ENCODE measurements at regions not wholly inside any gene's neighbourhood (a gene's known extent, or its start where the extent isn't known, plus 50 kb on each side); places are given as distances from the start of the nearest gene placed in this dataset.

GRCh38 chr18:51734576-51734975 is 537.1 kb upstream of the MEX3C start:
- FAIRE-seq: no peak

GRCh38 chr18:51739044-51739666 is 541.7 kb upstream of the MEX3C start:
- FAIRE-seq: no peak

- FAIRE-seq: no peak
Observed at GRCh38 chr18:51751901-51752300, 554.4 kb upstream of the MEX3C start.

- FAIRE-seq: no peak
Observed at GRCh38 chr18:51753365-51754057, 556.0 kb upstream of the MEX3C start.

- no peak for FAIRE-seq
Observed at GRCh38 chr18:51754566-51754965, 557.1 kb upstream of the MEX3C start.

- no peak for FAIRE-seq
Observed at GRCh38 chr18:51757255-51757924, 559.9 kb upstream of the MEX3C start.

- no peak for FAIRE-seq
Observed at GRCh38 chr18:51762373-51762772, 564.9 kb upstream of the MEX3C start.

- FAIRE-seq: no peak
Observed at GRCh38 chr18:51765606-51766360, 568.3 kb upstream of the MEX3C start.

GRCh38 chr18:51767293-51767692 is 569.8 kb upstream of the MEX3C start:
- no peak for FAIRE-seq

GRCh38 chr18:51778115-51778514 is 561.9 kb upstream of the DCC start:
- no peak for FAIRE-seq

GRCh38 chr18:51789871-51790270 is 550.1 kb upstream of the DCC start:
- FAIRE-seq: no peak

GRCh38 chr18:51801514-51801913 is 538.5 kb upstream of the DCC start:
- no peak for FAIRE-seq

GRCh38 chr18:51802569-51803428 is 537.2 kb upstream of the DCC start:
- FAIRE-seq: no peak

- FAIRE-seq: no peak
Observed at GRCh38 chr18:51807336-51807735, 532.7 kb upstream of the DCC start.

- no peak for FAIRE-seq
Observed at GRCh38 chr18:51811883-51812282, 528.1 kb upstream of the DCC start.

GRCh38 chr18:51813740-51814139 is 526.3 kb upstream of the DCC start:
- FAIRE-seq: no peak

GRCh38 chr18:51821610-51822009 is 518.4 kb upstream of the DCC start:
- no peak for FAIRE-seq

GRCh38 chr18:51824746-51825145 is 515.3 kb upstream of the DCC start:
- no peak for FAIRE-seq

GRCh38 chr18:51833850-51834249 is 506.1 kb upstream of the DCC start:
- no peak for FAIRE-seq

GRCh38 chr18:51848702-51849101 is 491.3 kb upstream of the DCC start:
- no peak for FAIRE-seq

- no peak for FAIRE-seq
Observed at GRCh38 chr18:51852681-51853080, 487.3 kb upstream of the DCC start.

GRCh38 chr18:51857989-51858388 is 482.0 kb upstream of the DCC start:
- FAIRE-seq: no peak

All from endometrium (tissue), 2 donors.